Mesothelial cell of epicardium (in vitro differentiated cells): ENCODE measurements at regions not wholly inside any gene's neighbourhood (a gene's known extent, or its start where the extent isn't known, plus 50 kb on each side); places are given as distances from the start of the nearest gene placed in this dataset.
"Not testable (repeated sequence)": the region's sequence is repeated elsewhere in the genome, so short reads cannot be mapped to it uniquely, and the experiment has no call there.

Experiments used
- DNase-seq, 2 experiments: peaks; one replicate each; pipeline ENCODE4 v3.0.0; 2021; ENCODE audit warnings: low spot score in 2 of 2; ENCODE audit not compliant: unreplicated experiment in 2 of 2
- H3K27ac Mint-ChIP-seq: 2 replicates; pipeline ENCODE4 v1.8.0; 2021; ENCODE audit warnings: mixed read lengths
- H3K27me3 Mint-ChIP-seq: 2 replicates; pipeline ENCODE4 v1.8.0; 2021; ENCODE audit warnings: low read depth, mixed read lengths
- H3K36me3 Mint-ChIP-seq: 2 replicates; pipeline ENCODE4 v1.8.0; 2021; ENCODE audit warnings: mixed read lengths
- H3K4me1 Mint-ChIP-seq: 2 replicates; pipeline ENCODE4 v1.8.0; 2021; ENCODE audit warnings: mixed read lengths
- H3K4me3 Mint-ChIP-seq: 2 replicates; pipeline ENCODE4 v1.8.0; 2021; ENCODE audit warnings: mild to moderate bottlenecking, moderate library complexity, mixed read lengths
- H3K9me3 Mint-ChIP-seq: 2 replicates; pipeline ENCODE4 v1.8.0; 2021; ENCODE audit warnings: mixed read lengths
- TF ChIP-seq, protein P1 (sequence below): fragments of 200-600 bp; sonication (generic); IDR thresholded peaks from one replicate; pipeline ENCODE4 v1.5.0; 2021; ENCODE audit warnings: antibody characterized with exemption; ENCODE audit not compliant: unreplicated experiment

DNA sequence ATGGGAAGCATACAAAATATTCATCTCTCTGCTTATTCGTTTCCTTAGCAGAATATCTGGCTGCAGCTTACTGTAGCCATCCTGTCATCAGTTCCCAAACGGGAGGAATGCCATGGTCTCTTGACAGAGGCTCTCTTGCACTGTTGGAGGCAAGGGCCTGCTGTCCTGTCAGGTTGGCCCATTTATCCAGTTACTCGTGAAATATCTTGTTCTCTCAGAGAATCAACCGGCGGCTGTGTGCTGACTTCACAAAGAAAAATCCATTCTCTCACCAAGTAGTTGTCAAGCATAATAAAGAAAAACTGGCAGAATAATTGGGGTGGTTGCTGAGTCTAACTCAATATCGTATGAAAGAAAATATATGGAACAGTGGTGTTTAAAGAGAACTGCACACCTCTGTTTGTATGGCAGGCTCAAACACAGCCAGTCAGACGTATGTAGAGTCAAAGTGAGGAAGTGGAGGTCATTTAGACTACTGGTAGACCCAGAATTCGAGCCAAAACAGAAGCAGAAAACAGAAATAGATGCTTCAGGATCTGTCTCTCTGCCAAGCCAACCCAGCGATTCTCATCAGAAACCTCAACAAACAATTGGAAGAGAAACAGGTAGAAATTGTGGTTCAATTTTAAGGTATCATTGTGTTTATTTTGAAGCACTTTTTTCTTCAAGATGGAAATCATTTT, 349.2 kb upstream of the PRKCQ start:
- DNase-seq = no peak
- H3K27ac Mint-ChIP-seq = no peak overlapping the region
- peaks cover 2% of the 10 kb centered on the region for H3K4me1 Mint-ChIP-seq
- peaks cover 3% of the 10 kb centered on the region for H3K9me3 Mint-ChIP-seq
- no peak overlapping the region for H3K4me3 Mint-ChIP-seq
- TF ChIP-seq, protein P1, sequence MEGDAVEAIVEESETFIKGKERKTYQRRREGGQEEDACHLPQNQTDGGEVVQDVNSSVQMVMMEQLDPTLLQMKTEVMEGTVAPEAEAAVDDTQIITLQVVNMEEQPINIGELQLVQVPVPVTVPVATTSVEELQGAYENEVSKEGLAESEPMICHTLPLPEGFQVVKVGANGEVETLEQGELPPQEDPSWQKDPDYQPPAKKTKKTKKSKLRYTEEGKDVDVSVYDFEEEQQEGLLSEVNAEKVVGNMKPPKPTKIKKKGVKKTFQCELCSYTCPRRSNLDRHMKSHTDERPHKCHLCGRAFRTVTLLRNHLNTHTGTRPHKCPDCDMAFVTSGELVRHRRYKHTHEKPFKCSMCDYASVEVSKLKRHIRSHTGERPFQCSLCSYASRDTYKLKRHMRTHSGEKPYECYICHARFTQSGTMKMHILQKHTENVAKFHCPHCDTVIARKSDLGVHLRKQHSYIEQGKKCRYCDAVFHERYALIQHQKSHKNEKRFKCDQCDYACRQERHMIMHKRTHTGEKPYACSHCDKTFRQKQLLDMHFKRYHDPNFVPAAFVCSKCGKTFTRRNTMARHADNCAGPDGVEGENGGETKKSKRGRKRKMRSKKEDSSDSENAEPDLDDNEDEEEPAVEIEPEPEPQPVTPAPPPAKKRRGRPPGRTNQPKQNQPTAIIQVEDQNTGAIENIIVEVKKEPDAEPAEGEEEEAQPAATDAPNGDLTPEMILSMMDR = no peak
- no peaks in the 10 kb centered on the region for H3K36me3 Mint-ChIP-seq
- peaks cover 32% of the 10 kb centered on the region for H3K27me3 Mint-ChIP-seq

DNA sequence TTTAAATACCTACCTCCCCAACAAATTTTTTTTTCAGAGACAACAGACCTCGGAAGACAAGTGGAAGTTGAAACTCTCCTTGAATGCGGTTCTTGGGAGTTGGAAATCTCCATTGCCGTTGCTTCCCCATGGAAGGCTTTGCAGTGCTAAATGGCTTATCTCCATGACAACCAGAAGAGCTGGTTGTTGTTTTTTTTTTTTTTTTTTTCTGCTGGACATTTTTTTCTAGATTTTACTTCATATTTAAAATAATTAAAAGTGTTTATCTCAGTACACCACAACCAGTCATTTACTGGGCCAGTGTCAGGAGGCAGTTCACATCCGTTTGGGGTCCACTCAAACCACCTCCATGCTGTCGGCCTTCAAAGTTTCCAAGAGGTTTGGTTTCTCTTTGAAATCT, 348.5 kb upstream of the PRKCQ start:
- H3K36me3 Mint-ChIP-seq = no peaks in the 10 kb centered on the region
- no peak overlapping the region for H3K27ac Mint-ChIP-seq
- no peak overlapping the region for H3K4me3 Mint-ChIP-seq
- H3K4me1 Mint-ChIP-seq = peaks cover 2% of the 10 kb centered on the region
- TF ChIP-seq, protein P1 = no peak
- peaks cover 34% of the 10 kb centered on the region for H3K27me3 Mint-ChIP-seq
- H3K9me3 Mint-ChIP-seq = peaks cover 3% of the 10 kb centered on the region
- DNase-seq = no peak

DNA sequence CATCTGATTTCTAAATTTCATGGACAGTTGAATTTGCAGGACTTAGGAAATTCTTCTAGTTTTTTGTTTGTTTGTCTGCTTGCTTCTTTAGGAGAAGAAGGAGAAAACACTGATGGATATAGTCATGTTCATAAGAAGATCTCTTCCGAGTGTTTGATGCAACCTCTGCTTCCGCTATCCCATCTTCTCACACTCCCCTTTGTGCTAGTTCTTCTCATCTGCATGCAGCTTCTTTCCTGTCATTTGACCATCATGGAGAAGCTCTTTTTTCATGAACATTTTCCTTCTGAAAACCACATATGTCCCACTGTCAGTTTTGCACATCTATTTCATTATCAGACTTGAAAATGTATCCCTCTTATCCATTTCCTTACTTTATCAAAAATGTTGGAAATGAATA, 346.9 kb upstream of the PRKCQ start:
- Mint-ChIP-seq H3K4me3 (no peak overlapping the region), H3K4me1 (peaks cover 2% of the 10 kb centered on the region), H3K27ac (no peak overlapping the region), H3K9me3 (no peaks in the 10 kb centered on the region), H3K36me3 (no peaks in the 10 kb centered on the region), H3K27me3 (peaks cover 34% of the 10 kb centered on the region)
- no peak for DNase-seq
- TF ChIP-seq, protein P1 = no peak

DNA sequence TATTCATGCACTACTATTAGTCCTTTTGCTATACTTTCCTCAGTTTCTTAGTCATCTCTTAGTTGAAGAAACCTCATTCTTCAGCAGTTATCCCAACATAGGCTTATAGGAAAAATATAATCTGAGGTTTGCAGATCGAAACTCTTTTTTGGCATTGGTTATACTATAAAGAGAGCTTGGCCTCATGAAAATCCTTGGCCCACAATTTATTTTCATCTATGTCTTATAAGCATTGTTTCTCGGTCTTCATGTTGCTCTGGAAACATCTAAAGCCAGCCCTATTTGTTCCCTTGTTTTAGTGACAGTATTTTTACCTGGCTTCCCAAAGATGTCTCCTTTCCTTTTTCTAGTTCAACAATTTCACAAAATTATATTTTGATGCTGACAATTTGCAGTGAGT, 345.1 kb upstream of the PRKCQ start:
- TF ChIP-seq, protein P1 = no peak
- Mint-ChIP-seq H3K27ac (no peak overlapping the region), H3K27me3 (peaks cover 43% of the 10 kb centered on the region), H3K4me3 (no peak overlapping the region), H3K9me3 (no peaks in the 10 kb centered on the region), H3K4me1 (peaks cover 2% of the 10 kb centered on the region), H3K36me3 (no peaks in the 10 kb centered on the region)
- no peak for DNase-seq

DNA sequence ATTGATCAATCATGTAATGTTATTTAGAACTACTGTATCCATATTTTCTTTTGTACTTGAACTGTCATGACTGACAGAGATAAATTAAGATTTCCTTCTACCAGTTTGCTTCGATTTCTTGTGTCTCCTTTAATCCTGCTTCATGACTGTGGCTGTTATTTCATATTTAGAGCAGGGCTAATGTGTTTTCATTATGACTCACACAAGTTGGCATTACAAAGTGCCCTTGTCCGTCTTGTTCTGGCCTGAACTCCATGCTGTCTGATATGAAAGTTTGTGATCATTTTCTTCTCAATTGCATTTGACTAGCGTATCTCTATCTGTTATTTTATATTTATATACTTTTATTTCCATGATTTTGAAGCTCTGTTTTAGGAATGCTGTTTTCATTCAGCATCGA, 344.1 kb upstream of the PRKCQ start:
- no peak overlapping the region for H3K27ac Mint-ChIP-seq
- no peaks in the 10 kb centered on the region for H3K9me3 Mint-ChIP-seq
- peaks cover 2% of the 10 kb centered on the region for H3K4me1 Mint-ChIP-seq
- no peak for DNase-seq
- H3K4me3 Mint-ChIP-seq = no peak overlapping the region
- H3K27me3 Mint-ChIP-seq = peaks cover 46% of the 10 kb centered on the region
- TF ChIP-seq, protein P1 = no peak
- no peaks in the 10 kb centered on the region for H3K36me3 Mint-ChIP-seq

DNA sequence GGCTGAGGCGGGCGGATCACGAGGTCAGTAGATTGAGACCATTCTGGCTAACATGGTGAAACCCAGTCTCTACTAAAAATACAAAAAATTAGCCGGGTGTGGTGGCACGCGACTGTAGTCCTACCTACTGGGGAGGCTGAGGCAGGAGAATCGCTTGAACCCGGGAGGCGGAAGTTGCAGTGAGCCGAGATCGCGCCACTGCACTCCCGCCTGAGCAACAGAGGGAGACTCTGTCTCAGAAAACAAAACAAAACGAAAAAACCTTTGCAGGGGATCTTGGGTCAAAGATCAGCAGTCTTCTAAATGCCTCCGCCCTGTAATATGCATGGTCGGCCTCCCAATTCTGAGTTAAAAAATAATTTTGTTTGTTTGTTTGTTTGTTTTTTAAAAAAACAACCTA, 340.9 kb upstream of the PRKCQ start:
- peaks cover 49% of the 10 kb centered on the region for H3K27me3 Mint-ChIP-seq

More for the DNA sequence above, 340.9 kb upstream of the PRKCQ start:
- not testable (repeated sequence) for H3K4me3 Mint-ChIP-seq, H3K27ac Mint-ChIP-seq, H3K4me1 Mint-ChIP-seq, H3K9me3 Mint-ChIP-seq, DNase-seq, H3K36me3 Mint-ChIP-seq
